K562 (cell line): ENCODE measurements at regions not wholly inside any gene's neighbourhood (a gene's known extent, or its start where the extent isn't known, plus 50 kb on each side); places are given as distances from the start of the nearest gene placed in this dataset.
A peak's percentile ranks its signal among the peaks of the same experiment; 100 is the strongest.

Experiments used
- CBFA2T3 ChIP-seq: fragments of 450-650 bp; IDR thresholded peaks from 2 replicates; pipeline ENCODE4 v1.6.1; 2017
- FOXM1 ChIP-seq, 2 experiments: fragments of 450-650 bp in 1 of 2; sonication (generic) in 1 of 2; formaldehyde crosslinking in 1 of 2; IDR thresholded peaks; 2 replicates each; pipeline versions ENCODE4 v1.6.1 to v1.9.0; 2017 to 2022; ENCODE audit warnings: low read depth in 2 of 2, mild to moderate bottlenecking in 2 of 2, missing genetic modification reagents in 1 of 2, moderate library complexity in 1 of 2
- HMGXB4 ChIP-seq: sonication (generic); formaldehyde crosslinking; IDR thresholded peaks from 2 replicates; pipeline ENCODE4 v1.8.1; 2023; ENCODE audit warnings: mild to moderate bottlenecking, missing genetic modification reagents
- HNRNPLL ChIP-seq: fragments of 200-400 bp; formaldehyde crosslinking; IDR thresholded peaks from 2 replicates; pipeline ENCODE4 v1.6.1; 2017; ENCODE audit warnings: low read length, low read depth, mild to moderate bottlenecking; ENCODE audit not compliant: poor library complexity, severe bottlenecking
- KAT7 ChIP-seq: sonication (generic); formaldehyde crosslinking; IDR thresholded peaks from 2 replicates; pipeline ENCODE4 v1.8.0; 2022; ENCODE audit warnings: missing genetic modification reagents, mild to moderate bottlenecking, borderline replicate concordance
- NCOR1 ChIP-seq: fragments of 450-650 bp; IDR thresholded peaks from 2 replicates; pipeline ENCODE4 v1.6.1; 2016; ENCODE audit warnings: mild to moderate bottlenecking, moderate library complexity
- TEAD4 ChIP-seq, 2 experiments: sonication (generic) in 1 of 2; formaldehyde crosslinking in 1 of 2; IDR thresholded peaks; 2 replicates each; pipeline versions ENCODE4 v1.6.1 to v1.8.0; 2012 to 2022; ENCODE audit warnings: borderline replicate concordance in 1 of 2, inconsistent platforms in 1 of 2, low read length in 1 of 2, mild to moderate bottlenecking in 1 of 2, missing genetic modification reagents in 1 of 2
- TFE3 ChIP-seq: fragments of 450-650 bp; formaldehyde crosslinking; IDR thresholded peaks from 2 replicates; pipeline ENCODE4 v1.4.0; 2020; ENCODE audit warnings: mild to moderate bottlenecking, mixed read lengths
- ZKSCAN1 ChIP-seq: fragments of 150-350 bp; IDR thresholded peaks from 2 replicates; pipeline ENCODE4 v1.6.1; 2016; ENCODE audit warnings: low read depth, low read length
- ZMIZ1 ChIP-seq, 2 experiments: fragments of 150-350 bp in 1 of 2; IDR thresholded peaks; 2 replicates each; pipeline ENCODE4 v1.6.1; 2012 to 2016; ENCODE audit warnings: low read depth in 2 of 2, low read length in 2 of 2, mild to moderate bottlenecking in 1 of 2, moderate library complexity in 1 of 2
- ZNF175 ChIP-seq: fragments of 200-800 bp; sonication (Bioruptor generic); IDR thresholded peaks from 2 replicates; pipeline ENCODE4 v1.6.1; 2016; ENCODE audit warnings: low read depth, mild to moderate bottlenecking, missing genetic modification characterization, missing compliant biosample characterization
- ZNF263 ChIP-seq: sonication (generic); formaldehyde crosslinking; IDR thresholded peaks from 2 replicates; pipeline ENCODE4 v1.8.0; 2022; ENCODE audit warnings: mild to moderate bottlenecking, missing genetic modification reagents, borderline replicate concordance
- ZNF395 ChIP-seq: fragments of 200-800 bp; sonication (Bioruptor generic); IDR thresholded peaks from 2 replicates; pipeline ENCODE4 v1.6.1; 2017; ENCODE audit warnings: missing genetic modification characterization, missing compliant biosample characterization
- ZNF449 ChIP-seq: fragments of 250-450 bp; sonication (Bioruptor Pico); IDR thresholded peaks from 2 replicates; pipeline ENCODE4 v1.8.0; 2022; ENCODE audit warnings: moderate library complexity, mild to moderate bottlenecking, inconsistent platforms

- TF ChIP-seq NCOR1 (no peak), ZNF263 (peak; percentile 20; the same call in 1 of the 2 replicates), ZNF395 (no peak), ZNF449 (no peak), CBFA2T3 (no peak), KAT7 (CRISPR knock-in tag) (no peak), TEAD4 (IDR thresholded peaks at IDR 0.05; ENCODE audit: low read length) (peak; percentile 31; the same call in 1 of the 2 replicates), TEAD4 (CRISPR knock-in tag; IDR thresholded peaks at IDR 0.05; ENCODE audit: borderline replicate concordance) (no peak), FOXM1 (IDR thresholded peaks at IDR 0.05; ENCODE audit: low read depth) (no peak), FOXM1 (CRISPR knock-in tag; IDR thresholded peaks at IDR 0.05; ENCODE audit: low read depth) (no peak), ZMIZ1 (IDR thresholded peaks at IDR 0.05; ENCODE audit: low read depth in 2 of 2, low read length in 2 of 2) (no peak), HNRNPLL (no peak), ZKSCAN1 (0 out of 2 replicates have a peak, but pooled peaks have one; percentile 37), ZNF175 (no peak), HMGXB4 (CRISPR knock-in tag) (peak; percentile 36; the same call in 1 of the 2 replicates), TFE3 (CRISPR knock-in tag) (no peak)
These were observed 136.3 kb upstream of the ZNF184 start (continued) for GRCh38 chr6:27608916-27609883.
